Right lobe of liver (tissue), 6 donors: ENCODE measurements at regions not wholly inside any gene's neighbourhood (a gene's known extent, or its start where the extent isn't known, plus 50 kb on each side); places are given as distances from the start of the nearest gene placed in this dataset.

Experiments
- ATAC-seq, 4 donors: fragments of 200-7000 bp; cut with Tn5 transposase; one replicate each; pipeline ENCODE4 v1.9.1; 2020; ENCODE audit warnings: mild to moderate bottlenecking in 4 of 4, moderate library complexity in 4 of 4
- DNase-seq, 3 donors: peaks; one replicate each; pipeline ENCODE4 v3.0.0-alpha.2; 2020
- H3K27ac ChIP-seq, 3 donors: fragments of 200-600 bp; one replicate each; pipeline ENCODE4 v1.8.0; 2022
- H3K27me3 ChIP-seq, 2 donors: fragments of 200-600 bp; one replicate each; pipeline ENCODE4 v1.8.0; 2022
- H3K36me3 ChIP-seq, 4 donors: fragments of 200-600 bp; sonication (generic) in 1 of 4; one replicate each; pipeline versions ENCODE4 v1.5.1 to v1.8.0; 2017 to 2022; ENCODE audit warnings: control low read depth in 1 of 4
- H3K4me1 ChIP-seq, 4 donors: fragments of 200-600 bp; sonication (generic) in 1 of 4; one replicate each; pipeline versions ENCODE4 v1.5.1 to v1.8.0; 2017 to 2022; ENCODE audit warnings: control low read depth in 1 of 4
- H3K4me3 ChIP-seq, 3 donors: fragments of 200-600 bp; one replicate each; pipeline ENCODE4 v1.8.0; 2022
- H3K9me3 ChIP-seq, 4 donors: fragments of 200-600 bp; sonication (generic) in 1 of 4; one replicate each; pipeline versions ENCODE4 v1.5.1 to v1.8.0; 2017 to 2022; ENCODE audit warnings: control low read depth in 1 of 4
- CTCF ChIP-seq, 4 donors: fragments of 200-600 bp in 3 of 4; fragments of 450-650 bp in 1 of 4; IDR thresholded peaks; one replicate each; pipeline versions ENCODE4 v1.5.1 to v1.8.0; 2016 to 2022; ENCODE audit warnings: antibody characterized with exemption in 4 of 4, mild to moderate bottlenecking in 2 of 4
- POLR2A ChIP-seq: fragments of 450-650 bp; IDR thresholded peaks from one replicate; pipeline ENCODE4 v1.6.1; 2017; ENCODE audit warnings: antibody characterized with exemption, mild to moderate bottlenecking
- WGBS: methylation state at CpG from one replicate; pipeline ENCODE4 v1.1.6; 2018; ENCODE audit warnings: low coverage, low lambda C conversion rate; ENCODE audit not compliant: insufficient coverage; ENCODE audit errors: missing lambda C conversion rate; 5-methylcytosine and 5-hydroxymethylcytosine counted together
- intact Hi-C, 2 donors: fragments of 100-400 bp; cut with DNase I; formaldehyde crosslinking; loops; one replicate each; pipeline versions ENCODE4 v1.11.2 to v1.14.1; 2022
- donor health status: DM: no; HTN: yes; CAD: no.
- donor health status: DM: no; HTN: no; CAD: no.
- donor health status: DM: no; HTN: no; CAD: no.
- donor health status: DM: no; HTN: yes; CAD: no.
- donor health status: DM: no; HTN: yes; CAD: no.

GRCh38 chr3:64908251-64908685, 220.5 kb upstream of the ADAMTS9 start:
- TF ChIP-seq POLR2A (no peak), CTCF (IDR thresholded peaks at IDR 0.05) (no peak)
- H3K9me3 ChIP-seq = no peaks in the 10 kb centered on the region
- intact Hi-C loops = no loop called here
- no peaks in the 10 kb centered on the region for H3K27me3 ChIP-seq
- no peak overlapping the region for H3K27ac ChIP-seq
- DNase-seq (no peak), ATAC-seq (peak in 3 of 4 donors; percentile 6 to 69 (median 59))
- no peaks in the 10 kb centered on the region for H3K36me3 ChIP-seq
- no peak overlapping the region for H3K4me3 ChIP-seq
- 45% methylated on average over 4 of the region's 5 CpGs for WGBS
- H3K4me1 ChIP-seq = peaks cover 0 to 4% (median 0%) of the 10 kb centered on the region in 4 donors

GRCh38 chr3:64905906-64906410, 218.2 kb upstream of the ADAMTS9 start:
- H3K27me3 ChIP-seq = no peaks in the 10 kb centered on the region
- intact Hi-C loops = no loop called here
- no peak for ATAC-seq
- H3K4me3 ChIP-seq = no peak overlapping the region
- TF ChIP-seq POLR2A (no peak), CTCF (IDR thresholded peaks at IDR 0.05) (no peak)
- no peaks in the 10 kb centered on the region for H3K36me3 ChIP-seq
- whole genome bisulfite sequencing = 86% methylated on average over 4 of the region's 7 CpGs
- H3K4me1 ChIP-seq = peaks cover 0 to 4% (median 0%) of the 10 kb centered on the region in 4 donors
- H3K9me3 ChIP-seq = no peaks in the 10 kb centered on the region
- no peak for DNase-seq
- H3K27ac ChIP-seq = no peak overlapping the region

GRCh38 chr3:64903006-64903405, 215.2 kb upstream of the ADAMTS9 start:
- H3K9me3 ChIP-seq = no peaks in the 10 kb centered on the region
- intact Hi-C loops = no loop called here
- ATAC-seq (no peak), DNase-seq (no peak)
- TF ChIP-seq POLR2A = no peak
- no peak for TF ChIP-seq CTCF (IDR thresholded peaks at IDR 0.05)
- 45% methylated on average over 1 of the region's 1 CpG for WGBS
- no peak overlapping the region for H3K4me3 ChIP-seq
- H3K4me1 ChIP-seq = no peaks in the 10 kb centered on the region
- no peak overlapping the region for H3K27ac ChIP-seq
- no peaks in the 10 kb centered on the region for H3K36me3 ChIP-seq
- H3K27me3 ChIP-seq = no peaks in the 10 kb centered on the region

- Histone ChIP-seq H3K36me3 (no peaks in the 10 kb centered on the region), H3K9me3 (no peaks in the 10 kb centered on the region), H3K27me3 (no peaks in the 10 kb centered on the region), H3K4me1 (no peaks in the 10 kb centered on the region), H3K4me3 (no peak overlapping the region), H3K27ac (no peak overlapping the region)
- TF ChIP-seq POLR2A (no peak), CTCF (IDR thresholded peaks at IDR 0.05) (no peak)
- ATAC-seq = no peak
- no peak for DNase-seq
- intact Hi-C loops = no loop called here
- WGBS = 27% methylated on average over 3 of the region's 3 CpGs
Observed at GRCh38 chr3:64901986-64902516, 214.3 kb upstream of the ADAMTS9 start.
